ENCODE measurements at regions not wholly inside any gene's neighbourhood (a gene's known extent, or its start where the extent isn't known, plus 50 kb on each side); places are given as distances from the start of the nearest gene placed in this dataset.

- Histone ChIP-seq H3K27ac (no peak overlapping the region), H3K4me1 (no peaks in the 10 kb centered on the region), H3K9me3 (no peaks in the 10 kb centered on the region), H3K4me3 (no peak overlapping the region), H3K36me3 (no peaks in the 10 kb centered on the region), H3K27me3 (no peaks in the 10 kb centered on the region)
- TF ChIP-seq POLR2AphosphoS5 (IDR thresholded peaks at IDR 0.05): no peak
- TF ChIP-seq CTCF (IDR thresholded peaks at IDR 0.05): no peak
- TF ChIP-seq POLR2A (IDR thresholded peaks at IDR 0.05): no peak
- no peak for TF ChIP-seq EP300 (IDR thresholded peaks at IDR 0.05)
- DNase-seq (ENCODE audit: low spot score in 2 of 2): no peak
- 100% methylated on average over 3 of the region's 18 CpGs for WGBS
Measured at GRCh38 chr12:45586486-45586885, 143.0 kb upstream of the ARID2 start.

DNA sequence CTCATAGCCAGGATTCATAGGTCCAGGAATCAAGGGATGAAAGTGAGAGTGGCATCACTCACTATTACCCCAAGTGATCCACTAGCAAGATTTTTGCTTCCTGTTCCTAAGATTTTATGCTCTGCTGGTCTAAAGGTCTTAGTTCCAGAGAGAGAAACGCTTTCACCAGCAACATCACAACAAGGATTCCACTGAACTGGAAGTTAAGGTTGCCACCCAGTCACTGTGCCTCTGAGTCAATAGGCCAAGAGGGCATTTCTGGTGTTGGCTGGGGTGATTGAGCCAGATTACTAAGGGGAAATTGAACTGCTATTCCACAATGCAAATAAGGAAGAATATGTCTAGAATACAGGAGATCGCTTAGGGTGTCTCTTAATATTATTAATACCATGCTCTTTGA is 142.5 kb upstream of the ARID2 start:
- TF ChIP-seq CTCF (IDR thresholded peaks at IDR 0.05): no peak
- no peak for TF ChIP-seq POLR2A (IDR thresholded peaks at IDR 0.05)
- no peak for TF ChIP-seq EP300 (IDR thresholded peaks at IDR 0.05)
- no peak for TF ChIP-seq POLR2AphosphoS5 (IDR thresholded peaks at IDR 0.05)
- no peaks in the 10 kb centered on the region for H3K4me1 ChIP-seq
- 100% methylated on average over 2 of the region's 2 CpGs for WGBS
- H3K27me3 ChIP-seq: no peaks in the 10 kb centered on the region
- no peaks in the 10 kb centered on the region for H3K36me3 ChIP-seq
- H3K4me3 ChIP-seq: no peak overlapping the region
- no peaks in the 10 kb centered on the region for H3K9me3 ChIP-seq
- no peak for DNase-seq (ENCODE audit: low spot score in 2 of 2)
- H3K27ac ChIP-seq: no peak overlapping the region

DNA sequence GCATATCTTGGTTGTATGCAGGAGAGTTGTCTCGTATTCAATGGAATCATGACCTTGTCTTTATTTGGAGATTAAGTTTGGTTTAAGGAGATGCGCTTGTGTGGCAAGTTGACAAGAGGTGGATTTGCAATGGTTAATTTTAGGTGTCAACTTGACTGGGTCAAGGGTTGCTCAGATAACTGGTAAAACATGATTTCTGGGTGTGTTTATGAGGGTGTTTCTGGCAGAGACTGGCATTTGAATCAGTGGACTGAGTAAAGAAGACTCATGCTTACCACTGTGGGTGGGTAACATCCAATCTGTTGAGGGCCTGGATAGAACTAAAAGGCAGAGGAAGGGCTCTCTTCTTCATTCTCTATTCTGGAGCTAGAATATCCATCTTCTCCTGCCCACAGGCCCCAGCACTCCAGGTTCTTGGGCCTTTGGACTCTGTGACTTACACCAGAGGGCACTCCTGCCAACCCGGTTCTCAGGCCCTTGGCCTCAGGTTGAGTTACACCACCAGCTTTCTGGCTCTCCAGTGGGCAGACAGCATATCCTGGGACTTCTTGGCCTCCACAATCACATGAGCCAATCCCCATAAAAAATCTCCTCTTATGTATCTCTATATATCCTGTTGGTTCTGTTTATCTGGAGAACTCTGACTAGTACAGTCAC is 141.5 kb upstream of the ARID2 start:
- Histone ChIP-seq H3K27ac (no peak overlapping the region), H3K4me3 (no peak overlapping the region), H3K27me3 (no peaks in the 10 kb centered on the region), H3K36me3 (no peaks in the 10 kb centered on the region), H3K4me1 (no peaks in the 10 kb centered on the region), H3K9me3 (no peaks in the 10 kb centered on the region)
- 95% methylated on average over 3 of the region's 3 CpGs for WGBS
- DNase-seq (ENCODE audit: low spot score in 2 of 2): no peak
- TF ChIP-seq CTCF (IDR thresholded peaks at IDR 0.05): no peak
- no peak for TF ChIP-seq POLR2A (IDR thresholded peaks at IDR 0.05)
- no peak for TF ChIP-seq POLR2AphosphoS5 (IDR thresholded peaks at IDR 0.05)
- TF ChIP-seq EP300 (IDR thresholded peaks at IDR 0.05): no peak

- TF ChIP-seq POLR2AphosphoS5 (IDR thresholded peaks at IDR 0.05) (no peak), CTCF (IDR thresholded peaks at IDR 0.05) (no peak)
- no peaks in the 10 kb centered on the region for H3K9me3 ChIP-seq
- H3K27ac ChIP-seq: no peak overlapping the region
- H3K4me1 ChIP-seq: no peaks in the 10 kb centered on the region
- WGBS: 83% methylated on average over 2 of the region's 2 CpGs
- H3K36me3 ChIP-seq: no peaks in the 10 kb centered on the region
- no peak for DNase-seq (ENCODE audit: low spot score in 2 of 2)
- no peak overlapping the region for H3K4me3 ChIP-seq
- H3K27me3 ChIP-seq: no peaks in the 10 kb centered on the region
Measured at GRCh38 chr12:45590646-45591045, 138.9 kb upstream of the ARID2 start.

DNA sequence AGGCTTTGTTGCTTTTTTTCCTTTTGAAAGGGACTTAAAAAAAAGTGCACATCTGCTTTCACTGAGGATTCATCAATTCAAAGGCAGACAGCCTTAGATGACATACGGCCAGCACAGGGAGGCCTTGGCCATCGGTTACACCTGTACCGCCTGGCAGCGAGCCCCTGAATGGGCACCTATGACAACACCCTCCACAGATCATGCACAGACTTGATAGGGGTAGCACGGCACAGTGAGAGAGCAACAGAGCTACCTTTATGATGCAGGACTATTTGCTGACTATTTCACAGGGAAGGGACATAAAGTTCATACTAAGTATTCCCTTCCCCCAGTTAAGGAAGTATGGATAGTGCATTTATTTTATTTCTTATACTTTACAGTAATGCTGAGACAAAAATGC is 137.9 kb upstream of the ARID2 start:
- Histone ChIP-seq H3K36me3 (no peaks in the 10 kb centered on the region), H3K9me3 (no peaks in the 10 kb centered on the region), H3K4me3 (no peak overlapping the region), H3K27me3 (no peaks in the 10 kb centered on the region), H3K27ac (no peak overlapping the region), H3K4me1 (no peaks in the 10 kb centered on the region)
- no peak for DNase-seq (ENCODE audit: low spot score in 2 of 2)
- 61% methylated on average over 5 of the region's 5 CpGs for WGBS
- TF ChIP-seq POLR2A (IDR thresholded peaks at IDR 0.05) (no peak), EP300 (IDR thresholded peaks at IDR 0.05) (no peak), CTCF (IDR thresholded peaks at IDR 0.05) (no peak), POLR2AphosphoS5 (IDR thresholded peaks at IDR 0.05) (no peak)

Measured in suprapubic skin (tissue), 4 donors.